ENCODE measurements at regions not wholly inside any gene's neighbourhood (a gene's known extent, or its start where the extent isn't known, plus 50 kb on each side); places are given as distances from the start of the nearest gene placed in this dataset.
A peak's percentile ranks its signal among the peaks of the same experiment; 100 is the strongest.
"Not testable (repeated sequence)": the region's sequence is repeated elsewhere in the genome, so short reads cannot be mapped to it uniquely, and the experiment has no call there.

- no peak for DNase-seq
These were observed 258.1 kb downstream of the PCNX1 start for GRCh38 chr14:71165121-71166031.

GRCh38 chr14:71166180-71166837, 259.1 kb downstream of the PCNX1 start:
- no peak for DNase-seq

GRCh38 chr14:71167325-71167950, 260.2 kb downstream of the PCNX1 start:
- not testable (repeated sequence) for DNase-seq

GRCh38 chr14:71168161-71168560, 260.9 kb downstream of the PCNX1 start:
- DNase-seq, result not testable (repeated sequence)

- no peak for DNase-seq
These were observed 261.5 kb downstream of the PCNX1 start for GRCh38 chr14:71168564-71169427.

- peak; percentile 21 for DNase-seq
These were observed 262.6 kb downstream of the PCNX1 start for GRCh38 chr14:71169861-71170260.

- DNase-seq, result no peak
These were observed 268.2 kb downstream of the PCNX1 start for GRCh38 chr14:71175491-71175890.

- no peak for DNase-seq
These were observed 271.8 kb downstream of the PCNX1 start for GRCh38 chr14:71179066-71179465.

- DNase-seq, result no peak
These were observed 273.1 kb downstream of the PCNX1 start for GRCh38 chr14:71180397-71180796.

- DNase-seq, result no peak
These were observed 274.1 kb downstream of the PCNX1 start for GRCh38 chr14:71181215-71182003.

GRCh38 chr14:71183876-71184689, 276.8 kb downstream of the PCNX1 start:
- DNase-seq, result peak; percentile 78

- no peak for DNase-seq
These were observed 278.4 kb downstream of the PCNX1 start for GRCh38 chr14:71185637-71186036.

- DNase-seq, result no peak
These were observed 280.5 kb downstream of the PCNX1 start for GRCh38 chr14:71187633-71188356.

GRCh38 chr14:71190770-71191374, 283.6 kb downstream of the PCNX1 start:
- DNase-seq, result no peak

GRCh38 chr14:71193663-71194062, 286.4 kb downstream of the PCNX1 start:
- DNase-seq, result no peak

- DNase-seq, result no peak
These were observed 287.0 kb downstream of the PCNX1 start for GRCh38 chr14:71194251-71194650.

GRCh38 chr14:71196921-71197320, 289.7 kb downstream of the PCNX1 start:
- no peak for DNase-seq

GRCh38 chr14:71198687-71199086, 291.4 kb downstream of the PCNX1 start:
- no peak for DNase-seq

- DNase-seq, result no peak
These were observed 294.6 kb downstream of the PCNX1 start for GRCh38 chr14:71201840-71202239.

- no peak for DNase-seq
These were observed 295.6 kb downstream of the PCNX1 start for GRCh38 chr14:71202881-71203280.
